GM12873 (cell line): ENCODE measurements at regions not wholly inside any gene's neighbourhood (a gene's known extent, or its start where the extent isn't known, plus 50 kb on each side); places are given as distances from the start of the nearest gene placed in this dataset.

Experiments used
- TF ChIP-seq, protein P1 (sequence below): IDR thresholded peaks from 2 replicates; pipeline ENCODE4 v1.5.1; 2012; ENCODE audit warnings: low read depth, mild to moderate bottlenecking, moderate library complexity, low read length, control low read depth; ENCODE audit not compliant: insufficient read depth; ENCODE audit errors: missing control alignments

DNA sequence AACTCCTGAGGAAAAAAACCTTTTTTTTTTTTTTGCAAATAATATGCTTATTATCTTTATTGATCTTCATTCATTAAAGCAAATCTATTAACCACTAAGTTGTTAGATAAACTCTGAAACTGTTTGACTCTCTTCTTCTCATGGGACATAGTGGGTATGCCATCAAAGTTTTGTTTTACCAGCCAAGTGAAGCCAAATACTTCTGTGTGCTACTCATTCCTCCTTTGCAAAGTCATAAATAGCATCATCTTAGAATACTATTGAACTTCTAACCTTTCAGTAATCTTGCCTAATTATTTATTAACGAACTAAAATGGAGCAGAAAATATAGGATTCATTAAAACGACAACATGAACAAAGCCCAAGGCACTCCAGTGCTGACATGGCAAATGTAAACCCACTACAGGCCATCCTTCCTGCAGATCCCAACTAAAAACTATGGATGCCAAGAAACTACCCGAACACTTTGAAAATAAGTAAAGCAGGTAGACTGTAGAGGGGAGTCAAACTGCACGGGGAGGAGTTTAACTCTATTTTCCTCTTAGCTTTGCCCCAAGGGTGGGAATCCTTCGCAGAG lies 61.2 kb upstream of the ODAD2 start:
- TF ChIP-seq, protein P1, sequence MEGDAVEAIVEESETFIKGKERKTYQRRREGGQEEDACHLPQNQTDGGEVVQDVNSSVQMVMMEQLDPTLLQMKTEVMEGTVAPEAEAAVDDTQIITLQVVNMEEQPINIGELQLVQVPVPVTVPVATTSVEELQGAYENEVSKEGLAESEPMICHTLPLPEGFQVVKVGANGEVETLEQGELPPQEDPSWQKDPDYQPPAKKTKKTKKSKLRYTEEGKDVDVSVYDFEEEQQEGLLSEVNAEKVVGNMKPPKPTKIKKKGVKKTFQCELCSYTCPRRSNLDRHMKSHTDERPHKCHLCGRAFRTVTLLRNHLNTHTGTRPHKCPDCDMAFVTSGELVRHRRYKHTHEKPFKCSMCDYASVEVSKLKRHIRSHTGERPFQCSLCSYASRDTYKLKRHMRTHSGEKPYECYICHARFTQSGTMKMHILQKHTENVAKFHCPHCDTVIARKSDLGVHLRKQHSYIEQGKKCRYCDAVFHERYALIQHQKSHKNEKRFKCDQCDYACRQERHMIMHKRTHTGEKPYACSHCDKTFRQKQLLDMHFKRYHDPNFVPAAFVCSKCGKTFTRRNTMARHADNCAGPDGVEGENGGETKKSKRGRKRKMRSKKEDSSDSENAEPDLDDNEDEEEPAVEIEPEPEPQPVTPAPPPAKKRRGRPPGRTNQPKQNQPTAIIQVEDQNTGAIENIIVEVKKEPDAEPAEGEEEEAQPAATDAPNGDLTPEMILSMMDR = no peak

- TF ChIP-seq, protein P1 = no peak
Observed at GRCh38 chr10:28058746-28059145, 59.9 kb upstream of the ODAD2 start.

- TF ChIP-seq, protein P1 = no peak
Observed at GRCh38 chr10:28054228-28054860, 55.5 kb upstream of the ODAD2 start.

DNA sequence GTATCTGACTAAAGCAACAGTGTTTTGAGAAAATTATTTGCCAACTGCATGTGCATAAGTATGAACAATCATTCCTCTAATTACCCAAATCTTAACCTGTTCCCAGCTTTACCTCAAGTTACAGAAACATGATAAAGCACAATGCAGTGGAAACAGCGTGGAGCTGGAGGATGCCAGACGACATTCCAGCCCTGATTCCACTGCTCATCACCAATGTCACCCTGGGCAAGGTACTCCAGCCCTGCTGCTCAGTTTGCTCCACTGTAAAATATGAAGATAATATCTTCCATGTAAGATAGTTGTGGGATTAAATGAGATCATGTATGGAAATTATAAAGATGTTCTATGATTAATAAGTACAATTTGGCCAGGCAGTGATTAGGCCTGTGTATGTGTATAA lies 50.4 kb upstream of the ODAD2 start:
- TF ChIP-seq, protein P1 = no peak
